ENCODE measurements at regions not wholly inside any gene's neighbourhood (a gene's known extent, or its start where the extent isn't known, plus 50 kb on each side); places are given as distances from the start of the nearest gene placed in this dataset.
A peak's percentile ranks its signal among the peaks of the same experiment; 100 is the strongest.
"Not testable (repeated sequence)": the region's sequence is repeated elsewhere in the genome, so short reads cannot be mapped to it uniquely, and the experiment has no call there.

GRCh38 chr20:39736434-39737327, 774.5 kb downstream of the DHX35 start:
- peak in 2 of 3 experiments; percentile 6 to 30 for DNase-seq

DNA sequence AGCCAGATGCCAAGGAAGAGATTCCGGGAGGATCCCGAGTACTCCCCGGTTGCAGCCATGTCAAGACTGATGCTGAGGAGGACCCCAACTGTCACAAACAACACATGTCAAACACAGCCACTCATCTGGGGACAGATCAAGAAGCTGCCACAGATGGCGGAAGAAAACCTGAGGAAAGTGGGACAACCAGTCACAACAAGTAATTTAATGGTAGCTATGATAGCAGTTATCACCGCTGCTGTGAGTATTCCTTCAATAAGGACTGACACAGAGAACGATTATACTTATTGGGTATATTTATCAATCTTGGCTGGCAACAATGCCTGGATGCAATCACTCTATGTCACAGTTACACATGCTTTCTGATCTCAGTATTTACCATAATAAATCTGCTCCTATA, 763.4 kb downstream of the DHX35 start:
- DNase-seq, result not testable (repeated sequence)

- DNase-seq, result no peak
Observed at GRCh38 chr20:39719293-39719692, 757.1 kb downstream of the DHX35 start.

GRCh38 chr20:39717936-39718335, 755.8 kb downstream of the DHX35 start:
- no peak for DNase-seq

DNA sequence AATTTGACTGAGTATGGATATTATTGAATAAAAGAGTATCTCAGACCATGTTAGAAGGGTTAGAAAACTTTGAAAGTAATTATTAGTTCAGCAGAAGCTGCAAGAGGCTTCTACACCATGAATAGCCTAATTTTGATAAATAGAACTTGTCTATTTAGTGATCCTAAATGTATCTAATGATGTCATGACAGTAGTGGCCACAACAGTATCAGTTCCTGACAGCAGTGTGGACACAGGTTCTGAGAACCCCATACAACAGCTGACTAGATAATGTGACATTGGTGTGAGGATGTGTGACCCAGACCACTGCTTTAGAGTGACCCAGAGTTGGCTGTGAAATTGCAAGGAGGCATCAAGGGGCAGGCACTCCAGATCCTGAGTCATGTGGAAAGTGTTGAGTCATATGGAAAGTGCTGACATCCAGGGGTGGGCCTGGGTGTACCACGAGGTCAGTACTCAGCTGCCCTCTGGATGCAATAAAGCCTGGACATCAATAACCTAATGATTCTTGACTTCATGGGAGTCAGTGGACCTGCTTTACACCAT, 754.7 kb downstream of the DHX35 start:
- no peak for DNase-seq

- no peak for DNase-seq
Observed at GRCh38 chr20:39713076-39713840, 751.1 kb downstream of the DHX35 start.

GRCh38 chr20:39706184-39706663, 744.1 kb downstream of the DHX35 start:
- peak in 1 of 3 experiments; percentile 34 for DNase-seq

GRCh38 chr20:39705032-39705431, 742.9 kb downstream of the DHX35 start:
- no peak for DNase-seq

GRCh38 chr20:39703357-39703756, 741.2 kb downstream of the DHX35 start:
- not testable (repeated sequence) for DNase-seq

DNA sequence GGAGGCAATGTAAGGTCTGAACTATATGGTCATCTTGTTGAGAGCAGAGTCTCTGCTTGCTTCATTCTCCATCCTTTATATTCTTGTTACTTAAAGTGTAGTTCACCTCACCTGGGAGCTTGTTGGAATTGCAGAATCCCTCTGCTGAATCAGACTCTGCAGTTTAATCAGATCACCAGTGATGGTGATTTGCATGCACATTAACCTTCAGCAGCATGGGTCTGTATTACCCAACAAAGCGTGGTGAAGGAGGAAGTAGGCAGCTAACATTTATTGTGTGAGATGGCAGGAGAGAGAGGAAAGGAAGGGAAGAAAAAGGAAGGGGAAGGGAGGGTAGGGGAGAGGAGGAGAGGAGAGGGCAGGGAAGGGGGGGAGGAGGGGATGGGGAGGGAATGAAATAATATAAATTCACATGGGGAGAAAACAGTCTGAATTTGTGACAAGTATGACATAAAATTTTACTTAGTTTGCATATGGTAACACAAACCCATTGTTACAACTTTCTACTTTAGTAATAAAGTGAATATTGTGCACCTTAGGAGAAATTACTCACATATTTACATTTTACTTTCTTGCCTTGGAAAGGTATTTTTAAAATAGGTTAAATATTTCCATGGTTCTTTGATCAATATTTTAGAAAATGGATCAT, 740.7 kb downstream of the DHX35 start:
- DNase-seq, result no peak

- no peak for DNase-seq
Observed at GRCh38 chr20:39700528-39700927, 738.4 kb downstream of the DHX35 start.

GRCh38 chr20:39699166-39699725, 737.1 kb downstream of the DHX35 start:
- DNase-seq, result no peak

DNA sequence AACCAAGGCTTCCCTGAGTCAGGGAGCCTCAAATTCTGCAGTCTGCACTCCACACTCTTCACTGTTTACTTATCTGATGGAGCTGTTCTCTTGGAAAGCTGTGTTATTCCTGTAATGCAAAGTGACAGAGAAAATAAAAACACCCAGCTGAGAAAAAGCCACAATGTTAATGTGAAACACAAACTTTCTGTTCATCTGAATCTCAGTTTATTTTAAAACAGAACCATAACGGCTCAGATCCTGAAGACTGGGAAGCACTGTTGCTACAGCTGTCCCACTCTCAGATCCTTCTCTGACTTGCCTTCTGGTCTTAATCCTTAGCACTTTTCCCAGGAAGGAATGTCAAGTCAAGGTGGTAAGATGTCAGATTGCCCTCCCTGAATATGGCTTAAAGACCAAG, 736.6 kb downstream of the DHX35 start:
- DNase-seq, result no peak

DNA sequence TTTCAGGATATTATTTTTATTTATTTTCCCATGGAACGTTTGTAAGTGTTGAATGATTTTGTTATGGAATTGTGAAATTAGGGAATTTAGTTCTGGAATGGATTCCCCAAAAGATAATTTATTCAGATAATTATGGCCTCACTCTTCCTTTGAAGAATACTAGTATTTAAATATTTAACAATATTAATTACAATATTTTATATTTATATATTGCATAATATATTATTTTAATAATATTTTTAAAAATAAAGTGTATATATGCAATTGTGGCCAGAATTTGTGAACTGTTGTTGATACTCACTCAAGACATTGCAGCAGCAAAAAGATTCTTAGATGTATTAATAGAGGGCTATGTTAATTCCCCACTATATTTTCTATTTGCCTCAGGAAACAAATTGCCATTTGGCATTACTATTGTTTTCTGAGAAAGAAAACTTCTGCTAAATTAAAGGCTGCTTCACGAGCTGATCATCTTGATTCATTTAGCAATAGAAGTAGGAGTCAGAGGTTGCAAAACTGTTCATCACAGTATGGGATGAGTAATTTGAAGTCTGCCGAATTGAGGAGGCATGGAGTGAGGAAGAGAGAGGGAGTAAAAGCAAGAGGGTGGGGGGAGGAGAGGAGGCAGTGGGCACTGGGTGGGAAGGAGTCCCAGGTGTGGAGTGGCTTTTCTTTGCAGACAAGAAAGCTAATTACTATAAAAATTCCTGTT, 729.2 kb downstream of the DHX35 start:
- DNase-seq, result no peak

DNA sequence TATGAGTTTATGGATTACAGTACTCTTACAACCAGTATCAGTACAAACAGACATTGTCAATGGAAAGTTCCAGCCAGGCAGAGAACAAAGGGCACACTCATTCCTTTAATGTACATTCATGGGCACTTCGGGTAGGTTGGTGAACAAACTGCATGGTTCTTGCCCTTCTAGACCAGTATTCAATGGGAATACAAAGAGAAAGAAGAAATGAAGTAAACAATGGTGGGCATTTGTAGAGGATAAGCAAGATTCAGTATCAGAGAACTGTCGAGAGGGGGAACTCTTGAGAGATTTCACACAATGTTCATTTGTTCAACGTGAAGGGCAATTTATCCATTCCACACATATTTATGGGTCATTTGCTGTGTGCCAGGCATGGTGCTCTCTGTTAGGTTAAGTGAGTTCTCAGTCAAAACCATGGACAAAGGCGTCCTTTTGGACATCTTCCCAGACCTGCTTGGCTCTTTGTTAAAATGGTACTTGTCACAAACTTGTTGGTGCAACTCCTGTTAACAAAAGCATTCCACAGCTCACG, 714.8 kb downstream of the DHX35 start:
- DNase-seq, result no peak

DNA sequence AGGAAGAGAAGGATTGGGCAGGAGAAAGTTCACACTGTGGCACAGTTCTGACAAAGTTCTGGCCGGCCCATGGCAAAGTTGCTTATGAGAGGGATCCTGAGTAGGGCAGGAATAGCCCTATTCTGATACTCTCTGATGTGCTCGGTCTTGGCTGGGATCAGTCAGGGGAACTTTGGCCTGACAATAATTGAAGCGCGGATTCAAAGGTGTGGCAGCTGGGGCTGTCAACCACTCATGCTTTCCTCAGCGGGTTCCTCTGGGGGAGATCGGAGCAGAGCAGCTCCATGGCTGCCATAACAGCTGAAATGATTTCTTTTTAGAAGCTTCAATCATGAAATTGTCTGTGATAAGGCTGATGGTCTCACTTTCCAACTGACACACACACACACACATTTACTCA, 714.1 kb downstream of the DHX35 start:
- DNase-seq, result no peak

GRCh38 chr20:39674842-39675241, 712.7 kb downstream of the DHX35 start:
- DNase-seq, result no peak

DNA sequence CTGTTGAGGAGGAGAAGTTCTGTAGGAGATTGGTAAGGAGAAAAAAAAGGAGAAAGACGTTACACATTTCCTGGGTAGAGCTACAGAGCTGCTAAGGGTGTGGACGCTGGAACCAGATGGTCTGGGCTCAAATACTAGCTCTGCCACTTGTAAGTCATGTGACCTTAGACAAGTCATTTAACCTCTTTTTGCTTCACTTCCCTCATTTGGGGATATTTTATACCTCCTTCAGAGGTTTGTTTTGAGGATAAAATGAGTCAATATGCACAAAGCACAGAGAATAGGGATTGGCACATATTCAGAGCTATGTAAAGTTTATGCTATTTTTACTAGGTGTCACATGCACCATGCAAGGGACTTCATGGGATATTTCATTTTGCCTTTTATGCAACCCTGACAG, 708.8 kb downstream of the DHX35 start:
- DNase-seq, result no peak

DNA sequence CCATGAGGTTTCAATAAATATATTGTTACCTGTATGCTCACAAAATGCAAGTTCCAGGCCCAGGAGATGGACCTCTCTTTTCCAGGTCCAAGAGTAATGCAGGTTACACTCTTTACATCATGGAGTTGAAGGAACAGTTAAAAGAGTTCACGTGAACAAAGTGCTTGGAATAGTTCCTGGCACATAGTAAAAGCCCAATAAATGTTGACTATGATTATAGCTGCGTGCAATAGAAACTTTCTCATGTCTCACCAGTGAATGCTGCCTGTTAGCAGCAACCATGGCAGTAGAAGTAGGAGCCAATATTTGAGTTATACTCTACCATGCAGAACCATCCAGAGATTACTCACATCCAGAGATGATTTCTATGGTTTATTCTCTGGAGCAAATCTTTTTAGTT, 707.5 kb downstream of the DHX35 start:
- no peak for DNase-seq

GRCh38 chr20:39668038-39668437, 705.9 kb downstream of the DHX35 start:
- DNase-seq, result no peak

DNA sequence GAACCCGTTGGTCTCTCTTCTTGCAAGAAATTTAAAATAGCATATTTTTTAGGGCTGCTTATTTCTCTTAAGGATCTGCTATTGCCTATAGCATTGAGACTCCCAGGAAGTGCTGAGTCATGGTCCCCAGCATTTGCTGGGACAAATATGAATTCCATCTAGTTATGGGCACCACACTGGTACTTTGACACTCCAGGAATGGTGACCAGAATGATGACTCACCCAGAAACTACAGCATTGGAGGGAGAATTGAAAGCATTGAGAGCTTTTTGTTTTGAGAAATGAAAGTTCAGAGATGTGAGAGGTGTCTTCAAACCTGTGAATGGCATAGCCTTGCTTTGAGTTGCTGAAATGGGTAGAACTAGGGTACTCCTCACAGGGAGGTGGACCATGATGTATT, 699.7 kb downstream of the DHX35 start:
- DNase-seq, result no peak

DNA sequence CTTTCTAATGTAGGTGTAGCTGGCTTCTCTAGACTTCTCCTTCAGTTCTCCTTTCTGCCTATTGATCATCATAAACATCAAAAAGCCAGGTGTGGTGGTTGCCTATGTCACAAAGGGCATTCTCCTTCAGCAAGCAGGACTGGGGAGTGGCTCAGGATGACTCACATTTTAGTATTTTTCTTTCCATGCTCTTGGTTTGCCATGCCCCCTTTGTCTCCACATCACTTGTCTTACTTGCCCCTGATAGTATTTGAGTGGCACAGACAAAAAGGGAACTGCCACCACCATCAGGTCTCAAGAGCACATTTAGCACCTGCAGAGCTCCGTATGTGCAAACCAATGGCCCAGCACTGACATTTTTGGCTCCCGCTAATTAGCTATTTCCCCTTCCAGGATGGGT, 698.8 kb downstream of the DHX35 start:
- peak in 1 of 3 experiments; percentile 41 for DNase-seq
